Neural progenitor cell (in vitro differentiated cells): ENCODE measurements at regions not wholly inside any gene's neighbourhood (a gene's known extent, or its start where the extent isn't known, plus 50 kb on each side); places are given as distances from the start of the nearest gene placed in this dataset.

Experiments used
- EZH2 ChIP-seq: fragments of 200-600 bp; sonication (generic); IDR thresholded peaks from 2 replicates; pipeline ENCODE4 v1.6.1; 2017; ENCODE audit warnings: antibody characterized with exemption, mild to moderate bottlenecking, moderate library complexity
- EZH2phosphoT487 ChIP-seq: fragments of 200-600 bp; sonication (generic); IDR thresholded peaks from 2 replicates; pipeline ENCODE4 v1.6.1; 2017; ENCODE audit warnings: antibody characterized with exemption
- TF ChIP-seq, protein P1 (sequence below): fragments of 200-600 bp; sonication (generic); IDR thresholded peaks from 2 replicates; pipeline ENCODE4 v1.5.1; 2017; ENCODE audit warnings: antibody characterized with exemption, mild to moderate bottlenecking

DNA sequence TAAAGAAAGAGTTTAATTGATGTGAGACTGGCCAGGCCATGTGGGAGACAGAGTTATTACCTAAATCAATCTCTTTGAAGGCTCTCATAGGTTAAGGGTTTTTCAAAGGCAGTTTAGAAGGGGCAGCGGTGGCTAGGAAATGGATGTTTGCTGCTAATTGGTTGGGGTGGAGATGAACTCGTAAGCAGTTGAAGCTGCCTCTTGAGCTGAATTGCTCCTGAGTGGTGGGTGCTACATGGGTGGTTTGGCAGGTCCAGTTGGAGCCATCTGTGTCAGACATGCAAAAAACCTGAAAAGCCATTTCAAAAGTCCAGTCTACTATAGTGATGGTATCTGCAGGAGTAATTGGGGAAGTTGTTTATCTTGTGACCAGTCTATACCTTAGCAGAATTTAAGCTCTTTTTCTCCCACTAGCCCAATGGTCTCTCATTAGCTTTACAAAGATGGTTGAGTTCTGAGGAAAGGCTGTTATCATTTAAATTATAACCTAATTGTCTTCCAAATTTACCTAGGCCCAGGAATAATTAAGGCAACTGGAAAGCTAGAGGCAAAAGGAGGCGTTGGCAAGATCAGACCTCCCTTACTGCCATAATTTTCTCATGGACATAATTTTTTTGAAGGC is 762.4 kb upstream of the FRG1 start:
- TF ChIP-seq EZH2 = no peak
- TF ChIP-seq, protein P1, sequence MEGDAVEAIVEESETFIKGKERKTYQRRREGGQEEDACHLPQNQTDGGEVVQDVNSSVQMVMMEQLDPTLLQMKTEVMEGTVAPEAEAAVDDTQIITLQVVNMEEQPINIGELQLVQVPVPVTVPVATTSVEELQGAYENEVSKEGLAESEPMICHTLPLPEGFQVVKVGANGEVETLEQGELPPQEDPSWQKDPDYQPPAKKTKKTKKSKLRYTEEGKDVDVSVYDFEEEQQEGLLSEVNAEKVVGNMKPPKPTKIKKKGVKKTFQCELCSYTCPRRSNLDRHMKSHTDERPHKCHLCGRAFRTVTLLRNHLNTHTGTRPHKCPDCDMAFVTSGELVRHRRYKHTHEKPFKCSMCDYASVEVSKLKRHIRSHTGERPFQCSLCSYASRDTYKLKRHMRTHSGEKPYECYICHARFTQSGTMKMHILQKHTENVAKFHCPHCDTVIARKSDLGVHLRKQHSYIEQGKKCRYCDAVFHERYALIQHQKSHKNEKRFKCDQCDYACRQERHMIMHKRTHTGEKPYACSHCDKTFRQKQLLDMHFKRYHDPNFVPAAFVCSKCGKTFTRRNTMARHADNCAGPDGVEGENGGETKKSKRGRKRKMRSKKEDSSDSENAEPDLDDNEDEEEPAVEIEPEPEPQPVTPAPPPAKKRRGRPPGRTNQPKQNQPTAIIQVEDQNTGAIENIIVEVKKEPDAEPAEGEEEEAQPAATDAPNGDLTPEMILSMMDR = no peak
- no peak for TF ChIP-seq EZH2phosphoT487
